H1 (cell line): ENCODE measurements at regions not wholly inside any gene's neighbourhood (a gene's known extent, or its start where the extent isn't known, plus 50 kb on each side); places are given as distances from the start of the nearest gene placed in this dataset.

ENCODE experiments used
- ASH2L ChIP-seq: fragments of 200-600, 300-600 bp; sonication (generic); IDR thresholded peaks from one replicate; pipeline ENCODE4 v1.7.1; 2017; ENCODE audit warnings: low read length
- BCL11A ChIP-seq, 2 experiments: IDR thresholded peaks; one replicate each; pipeline ENCODE4 v1.6.1; 2011; ENCODE audit warnings: low read depth in 2 of 2, low read length in 2 of 2, mild to moderate bottlenecking in 2 of 2
- CTCF ChIP-seq, 3 experiments: IDR thresholded peaks; 1 replicate in 2 of 3; 2 replicates in 1 of 3; pipeline versions ENCODE4 v1.5.1 to v1.6.1; 2011; ENCODE audit warnings: low read length in 3 of 3, mild to moderate bottlenecking in 3 of 3, inconsistent platforms in 2 of 3, low read depth in 1 of 3, moderate library complexity in 1 of 3; ENCODE audit not compliant: insufficient read depth in 1 of 3; ENCODE audit errors: control extremely low read depth in 1 of 3
- EZH2 ChIP-seq: fragments of 200-600 bp; sonication (generic); IDR thresholded peaks from 2 replicates; pipeline ENCODE4 v1.7.1; 2012; ENCODE audit warnings: low read depth, mild to moderate bottlenecking, moderate library complexity, low read length, inconsistent platforms; ENCODE audit not compliant: severe bottlenecking
- USF2 ChIP-seq: IDR thresholded peaks from 2 replicates; pipeline ENCODE4 v1.6.1; 2011; ENCODE audit warnings: low read length, improper control_type of control experiment

DNA sequence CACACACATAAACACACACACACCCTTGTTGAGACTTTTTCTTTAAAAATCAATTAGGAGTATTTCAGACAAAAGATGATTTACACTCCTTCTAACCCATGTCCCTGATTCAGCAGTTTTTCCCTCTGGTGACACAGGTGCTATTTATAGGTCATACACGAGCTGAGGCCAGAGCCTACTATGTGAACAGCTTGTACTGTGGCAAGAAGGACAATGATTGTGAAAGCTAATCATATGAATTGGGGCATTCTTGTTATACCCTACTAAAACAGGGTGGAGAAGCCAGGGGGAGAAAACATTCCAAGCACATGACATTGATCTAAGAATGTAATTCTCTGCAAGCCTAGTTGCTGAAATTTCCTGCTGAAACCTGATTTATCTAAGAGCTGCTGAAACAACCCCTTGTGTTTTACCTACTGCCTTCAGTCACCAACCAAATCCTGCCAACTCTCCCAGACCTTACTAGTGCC is 60.3 kb downstream of the XCL1 start (continued):
- TF ChIP-seq CTCF (IDR thresholded peaks at IDR 0.05; ENCODE audit: control extremely low read depth in 1 of 3, insufficient read depth in 1 of 3, low read depth in 1 of 3, low read length in 3 of 3) (no peak), USF2 (no peak), BCL11A (IDR thresholded peaks at IDR 0.05; ENCODE audit: low read depth in 2 of 2, low read length in 2 of 2) (no peak), EZH2 (no peak), ASH2L (no peak)
